Adrenal gland (tissue), 5 donors: ENCODE measurements at regions not wholly inside any gene's neighbourhood (a gene's known extent, or its start where the extent isn't known, plus 50 kb on each side); places are given as distances from the start of the nearest gene placed in this dataset.

Source experiments
- POLR2A ChIP-seq, 2 donors: fragments of 450-650 bp; IDR thresholded peaks; one replicate each; pipeline ENCODE4 v1.6.1; 2017; ENCODE audit warnings: antibody characterized with exemption in 2 of 2, mild to moderate bottlenecking in 2 of 2, moderate library complexity in 1 of 2
- TF ChIP-seq, protein P1 (sequence below), 6 experiments: fragments of 450-650 bp in 4 of 6; fragments of 200-600 bp in 2 of 6; sonication (generic) in 1 of 6; IDR thresholded peaks; 1 replicate in 5 of 6; 2 replicates in 1 of 6; pipeline versions ENCODE4 v1.5.1 to v1.8.0; 2016 to 2021; ENCODE audit warnings: antibody characterized with exemption in 6 of 6, mild to moderate bottlenecking in 2 of 6, moderate library complexity in 1 of 6
- donor health status: DM: no; HTN: no; CAD: no.

- TF ChIP-seq, protein P1, sequence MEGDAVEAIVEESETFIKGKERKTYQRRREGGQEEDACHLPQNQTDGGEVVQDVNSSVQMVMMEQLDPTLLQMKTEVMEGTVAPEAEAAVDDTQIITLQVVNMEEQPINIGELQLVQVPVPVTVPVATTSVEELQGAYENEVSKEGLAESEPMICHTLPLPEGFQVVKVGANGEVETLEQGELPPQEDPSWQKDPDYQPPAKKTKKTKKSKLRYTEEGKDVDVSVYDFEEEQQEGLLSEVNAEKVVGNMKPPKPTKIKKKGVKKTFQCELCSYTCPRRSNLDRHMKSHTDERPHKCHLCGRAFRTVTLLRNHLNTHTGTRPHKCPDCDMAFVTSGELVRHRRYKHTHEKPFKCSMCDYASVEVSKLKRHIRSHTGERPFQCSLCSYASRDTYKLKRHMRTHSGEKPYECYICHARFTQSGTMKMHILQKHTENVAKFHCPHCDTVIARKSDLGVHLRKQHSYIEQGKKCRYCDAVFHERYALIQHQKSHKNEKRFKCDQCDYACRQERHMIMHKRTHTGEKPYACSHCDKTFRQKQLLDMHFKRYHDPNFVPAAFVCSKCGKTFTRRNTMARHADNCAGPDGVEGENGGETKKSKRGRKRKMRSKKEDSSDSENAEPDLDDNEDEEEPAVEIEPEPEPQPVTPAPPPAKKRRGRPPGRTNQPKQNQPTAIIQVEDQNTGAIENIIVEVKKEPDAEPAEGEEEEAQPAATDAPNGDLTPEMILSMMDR (IDR thresholded peaks at IDR 0.05): no peak
- no peak for TF ChIP-seq POLR2A (IDR thresholded peaks at IDR 0.05)
Observed at GRCh38 chr12:19576506-19577280, 137.4 kb downstream of the AEBP2 start.
